ENCODE measurements at regions not wholly inside any gene's neighbourhood (a gene's known extent, or its start where the extent isn't known, plus 50 kb on each side); places are given as distances from the start of the nearest gene placed in this dataset.

DNA sequence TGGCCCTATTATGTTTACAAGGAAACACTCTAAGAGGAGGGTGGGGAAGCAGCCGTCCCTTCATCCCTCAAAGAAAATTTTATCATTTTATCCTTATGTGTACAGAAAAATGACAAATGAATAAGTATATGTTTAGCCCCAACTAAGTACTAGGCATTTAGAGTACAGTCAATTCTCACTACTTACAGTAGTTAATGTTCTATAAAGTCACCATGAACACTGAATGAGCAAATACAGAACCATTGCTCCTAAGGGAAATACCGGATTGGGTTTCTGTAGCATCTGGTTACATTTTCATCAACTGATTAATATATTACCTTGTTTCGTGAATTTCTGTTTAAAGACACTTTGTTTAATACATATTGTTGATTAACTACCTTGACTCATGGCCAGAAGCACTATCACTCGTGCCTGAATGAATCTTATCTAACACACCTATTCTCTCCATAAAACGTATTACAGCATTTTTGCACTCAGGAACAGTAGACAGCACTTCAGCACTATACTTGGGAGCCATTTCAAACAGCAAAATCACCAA is 109.3 kb downstream of the ASB9 start:
- Histone ChIP-seq H2BK120ac (ENCODE audit: low read depth, low read length, poor library complexity, severe bottlenecking) (no peak overlapping the region), H3K4ac (ENCODE audit: low read depth, low read length) (no peak overlapping the region), H4K91ac (ENCODE audit: insufficient read length, low read depth, low read length) (no peak overlapping the region), H3K56ac (ENCODE audit: insufficient read length, low read depth, low read length) (no peak overlapping the region), H2BK5ac (ENCODE audit: insufficient read length, low read length) (no peak overlapping the region), H3K4me1 (ENCODE audit: insufficient read depth, low read length) (no peaks in the 10 kb centered on the region), H3K18ac (ENCODE audit: insufficient read length, low read depth, low read length) (no peak overlapping the region), H3K4me2 (ENCODE audit: insufficient read depth, insufficient read length, low read length) (no peak overlapping the region), H4K20me1 (ENCODE audit: control insufficient read depth, insufficient read depth, insufficient read length) (no peaks in the 10 kb centered on the region), H4K8ac (replicated peaks; ENCODE audit: insufficient read length, low read depth, low read length) (no peak overlapping the region), H3K23me2 (ENCODE audit: insufficient read length, low read depth, low read length, poor library complexity, severe bottlenecking) (no peaks in the 10 kb centered on the region), H2BK20ac (ENCODE audit: low read depth, low read length, poor library complexity, severe bottlenecking) (no peak overlapping the region), H2BK15ac (ENCODE audit: low read depth, low read length) (no peak overlapping the region), H2BK12ac (ENCODE audit: insufficient read length, low read depth, low read length) (no peak overlapping the region), H3K27ac (ENCODE audit: insufficient read length, low read depth, low read length) (no peak overlapping the region), H3K23ac (ENCODE audit: insufficient read length, low read depth, low read length) (no peak overlapping the region), H3K79me2 (ENCODE audit: insufficient read depth, low read length) (no peaks in the 10 kb centered on the region), H2AFZ (ENCODE audit: low read length) (no peak overlapping the region), H2AK5ac (ENCODE audit: insufficient read length, low read length) (no peak overlapping the region), H3K9ac (ENCODE audit: extremely low read depth, insufficient read length, low read length) (no peak overlapping the region), H3K9me3 (ENCODE audit: control insufficient read depth, low read depth, low read length) (no peaks in the 10 kb centered on the region), H4K5ac (ENCODE audit: insufficient read length, low read depth, low read length) (no peak overlapping the region), H3K27me3 (ENCODE audit: insufficient read depth, low read length) (no peaks in the 10 kb centered on the region), H3K79me1 (ENCODE audit: insufficient read depth, low read depth, low read length, poor library complexity, severe bottlenecking) (no peaks in the 10 kb centered on the region), H3K14ac (ENCODE audit: insufficient read depth, low read length) (no peak overlapping the region), H3T11ph (ENCODE audit: low read length) (no peak overlapping the region)
- no peak overlapping the region for H3K4me3 Mint-ChIP-seq
- no peaks in the 10 kb centered on the region for H3K4me1 Mint-ChIP-seq
- WGBS (ENCODE audit: extremely low coverage, insufficient read length, low lambda C conversion rate) = no CpG with 5 or more reads among the region's 5 CpGs
- no peak for DNase-seq
- no peak overlapping the region for H3K27ac Mint-ChIP-seq
- H3K9me3 Mint-ChIP-seq = peaks cover 41 to 46% of the 10 kb centered on the region in 2 experiments
- TF ChIP-seq, protein P1, sequence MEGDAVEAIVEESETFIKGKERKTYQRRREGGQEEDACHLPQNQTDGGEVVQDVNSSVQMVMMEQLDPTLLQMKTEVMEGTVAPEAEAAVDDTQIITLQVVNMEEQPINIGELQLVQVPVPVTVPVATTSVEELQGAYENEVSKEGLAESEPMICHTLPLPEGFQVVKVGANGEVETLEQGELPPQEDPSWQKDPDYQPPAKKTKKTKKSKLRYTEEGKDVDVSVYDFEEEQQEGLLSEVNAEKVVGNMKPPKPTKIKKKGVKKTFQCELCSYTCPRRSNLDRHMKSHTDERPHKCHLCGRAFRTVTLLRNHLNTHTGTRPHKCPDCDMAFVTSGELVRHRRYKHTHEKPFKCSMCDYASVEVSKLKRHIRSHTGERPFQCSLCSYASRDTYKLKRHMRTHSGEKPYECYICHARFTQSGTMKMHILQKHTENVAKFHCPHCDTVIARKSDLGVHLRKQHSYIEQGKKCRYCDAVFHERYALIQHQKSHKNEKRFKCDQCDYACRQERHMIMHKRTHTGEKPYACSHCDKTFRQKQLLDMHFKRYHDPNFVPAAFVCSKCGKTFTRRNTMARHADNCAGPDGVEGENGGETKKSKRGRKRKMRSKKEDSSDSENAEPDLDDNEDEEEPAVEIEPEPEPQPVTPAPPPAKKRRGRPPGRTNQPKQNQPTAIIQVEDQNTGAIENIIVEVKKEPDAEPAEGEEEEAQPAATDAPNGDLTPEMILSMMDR (conservative IDR thresholded peaks at IDR 0.05) = no peak
- peaks cover 3% of the 10 kb centered on the region; the same call in 1 of the 2 replicates for H3K27me3 Mint-ChIP-seq (ENCODE audit: low read depth)
- H3K36me3 Mint-ChIP-seq (ENCODE audit: insufficient read depth in 1 of 3, low read depth in 3 of 3) = peaks cover 0 to 3% (median 0%) of the 10 kb centered on the region in 3 experiments; a peak in 3 of 7 replicates
